Progenitor cell of endocrine pancreas (in vitro differentiated cells): ENCODE measurements at regions not wholly inside any gene's neighbourhood (a gene's known extent, or its start where the extent isn't known, plus 50 kb on each side); places are given as distances from the start of the nearest gene placed in this dataset.

ENCODE experiments used
- DNase-seq: peaks from one replicate; pipeline ENCODE4 v3.0.0; 2021; ENCODE audit warnings: low spot score; ENCODE audit not compliant: unreplicated experiment
- H3K27ac Mint-ChIP-seq: 2 replicates; pipeline ENCODE4 v1.8.0; 2021; ENCODE audit warnings: mild to moderate bottlenecking, moderate library complexity, mixed read lengths
- H3K27me3 Mint-ChIP-seq: 2 replicates; pipeline ENCODE4 v1.8.0; 2021; ENCODE audit warnings: mixed read lengths
- H3K36me3 Mint-ChIP-seq: 2 replicates; pipeline ENCODE4 v1.8.0; 2022; ENCODE audit warnings: mixed read lengths; ENCODE audit not compliant: insufficient read depth
- H3K4me1 Mint-ChIP-seq: 2 replicates; pipeline ENCODE4 v1.8.0; 2021; ENCODE audit warnings: low read depth, mixed read lengths
- H3K4me3 Mint-ChIP-seq: 2 replicates; pipeline ENCODE4 v1.8.0; 2021; ENCODE audit warnings: low read depth, mild to moderate bottlenecking, moderate library complexity, mixed read lengths
- H3K9me3 Mint-ChIP-seq: 2 replicates; pipeline ENCODE4 v1.8.0; 2021; ENCODE audit warnings: low read depth, mixed read lengths
- TF ChIP-seq, protein P1 (sequence below): fragments of 200-600 bp; sonication (generic); IDR thresholded peaks from one replicate; pipeline ENCODE4 v1.5.0; 2021; ENCODE audit warnings: antibody characterized with exemption, mild to moderate bottlenecking; ENCODE audit not compliant: unreplicated experiment

GRCh38 chr1:219010720-219011119 is 163.0 kb upstream of the LYPLAL1 start:
- Mint-ChIP-seq H3K36me3 (no peaks in the 10 kb centered on the region), H3K27me3 (no peaks in the 10 kb centered on the region), H3K9me3 (peaks cover 9% of the 10 kb centered on the region), H3K4me3 (no peak overlapping the region), H3K4me1 (peaks cover 23% of the 10 kb centered on the region), H3K27ac (no peak overlapping the region)
- TF ChIP-seq, protein P1, sequence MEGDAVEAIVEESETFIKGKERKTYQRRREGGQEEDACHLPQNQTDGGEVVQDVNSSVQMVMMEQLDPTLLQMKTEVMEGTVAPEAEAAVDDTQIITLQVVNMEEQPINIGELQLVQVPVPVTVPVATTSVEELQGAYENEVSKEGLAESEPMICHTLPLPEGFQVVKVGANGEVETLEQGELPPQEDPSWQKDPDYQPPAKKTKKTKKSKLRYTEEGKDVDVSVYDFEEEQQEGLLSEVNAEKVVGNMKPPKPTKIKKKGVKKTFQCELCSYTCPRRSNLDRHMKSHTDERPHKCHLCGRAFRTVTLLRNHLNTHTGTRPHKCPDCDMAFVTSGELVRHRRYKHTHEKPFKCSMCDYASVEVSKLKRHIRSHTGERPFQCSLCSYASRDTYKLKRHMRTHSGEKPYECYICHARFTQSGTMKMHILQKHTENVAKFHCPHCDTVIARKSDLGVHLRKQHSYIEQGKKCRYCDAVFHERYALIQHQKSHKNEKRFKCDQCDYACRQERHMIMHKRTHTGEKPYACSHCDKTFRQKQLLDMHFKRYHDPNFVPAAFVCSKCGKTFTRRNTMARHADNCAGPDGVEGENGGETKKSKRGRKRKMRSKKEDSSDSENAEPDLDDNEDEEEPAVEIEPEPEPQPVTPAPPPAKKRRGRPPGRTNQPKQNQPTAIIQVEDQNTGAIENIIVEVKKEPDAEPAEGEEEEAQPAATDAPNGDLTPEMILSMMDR = no peak
- DNase-seq = no peak

GRCh38 chr1:219020386-219020785 is 153.3 kb upstream of the LYPLAL1 start:
- TF ChIP-seq, protein P1 = no peak

GRCh38 chr1:219020846-219021245 is 152.8 kb upstream of the LYPLAL1 start:
- DNase-seq = no peak
- TF ChIP-seq, protein P1 = no peak
- no peak overlapping the region for H3K27ac Mint-ChIP-seq
- peaks cover 8% of the 10 kb centered on the region for H3K4me1 Mint-ChIP-seq
- no peaks in the 10 kb centered on the region for H3K27me3 Mint-ChIP-seq
- H3K36me3 Mint-ChIP-seq = no peaks in the 10 kb centered on the region
- no peak overlapping the region for H3K4me3 Mint-ChIP-seq
- H3K9me3 Mint-ChIP-seq = peaks cover 12% of the 10 kb centered on the region

More at GRCh38 chr1:219020386-219020785, 153.3 kb upstream of the LYPLAL1 start:
- Mint-ChIP-seq H3K4me3 (no peak overlapping the region), H3K4me1 (peaks cover 8% of the 10 kb centered on the region), H3K9me3 (peaks cover 11% of the 10 kb centered on the region), H3K36me3 (no peaks in the 10 kb centered on the region), H3K27ac (no peak overlapping the region), H3K27me3 (no peaks in the 10 kb centered on the region)
- DNase-seq = no peak

DNA sequence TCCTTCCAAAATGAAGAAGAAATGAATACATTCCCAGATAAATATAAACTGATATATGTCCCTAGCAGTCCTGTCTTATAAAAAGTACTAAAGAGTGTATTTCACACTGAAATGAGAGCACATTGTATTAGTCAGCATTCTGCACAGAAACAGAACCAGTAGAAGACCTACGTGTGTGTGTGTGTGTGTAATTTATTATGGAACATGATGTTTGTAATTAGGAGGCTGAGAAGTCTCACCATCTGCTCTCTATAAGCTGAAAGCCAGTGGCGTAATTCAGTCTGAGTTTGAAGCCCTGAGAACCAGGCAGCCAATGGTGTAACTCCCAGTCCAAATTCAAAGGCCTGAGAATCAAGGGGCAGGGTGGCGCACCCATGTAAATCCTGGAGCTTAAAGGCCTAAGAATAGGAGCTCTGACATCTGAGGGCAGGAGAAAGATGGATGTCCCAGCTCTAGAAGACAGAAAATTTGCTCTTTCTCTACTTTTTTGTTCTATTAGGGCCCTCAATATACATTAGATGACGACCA is 146.5 kb upstream of the LYPLAL1 start:
- Mint-ChIP-seq H3K9me3 (peaks cover 18% of the 10 kb centered on the region), H3K27me3 (no peaks in the 10 kb centered on the region), H3K36me3 (peaks cover 1% of the 10 kb centered on the region), H3K4me3 (no peak overlapping the region), H3K27ac (no peak overlapping the region), H3K4me1 (peaks cover 10% of the 10 kb centered on the region)
- DNase-seq = no peak
- TF ChIP-seq, protein P1 = no peak

- H3K27me3 Mint-ChIP-seq = no peaks in the 10 kb centered on the region
- DNase-seq = no peak
- H3K9me3 Mint-ChIP-seq = peaks cover 9% of the 10 kb centered on the region
- TF ChIP-seq, protein P1 = no peak
- H3K4me3 Mint-ChIP-seq = no peak overlapping the region
- H3K27ac Mint-ChIP-seq = no peak overlapping the region
- H3K4me1 Mint-ChIP-seq = peaks cover 2% of the 10 kb centered on the region
- peaks cover 3% of the 10 kb centered on the region for H3K36me3 Mint-ChIP-seq
Measured at GRCh38 chr1:219031809-219032208, 141.9 kb upstream of the LYPLAL1 start.
